Activated CD4-positive, alpha-beta memory T cell treated with anti-CD3 and anti-CD28 coated beads, Interleukin-2, amount 10 ng/mL, durations not matched to agents 7 days and 5 days (primary cell): ENCODE measurements at regions not wholly inside any gene's neighbourhood (a gene's known extent, or its start where the extent isn't known, plus 50 kb on each side); places are given as distances from the start of the nearest gene placed in this dataset.
"Not testable (repeated sequence)": the region's sequence is repeated elsewhere in the genome, so short reads cannot be mapped to it uniquely, and the experiment has no call there.

Experiments used
- CTCF ChIA-PET: fragments of 350-600 bp; sonication (Branson Sonifier 250); formaldehyde crosslinking; loops from one replicate; lab custom pipeline; 2021; ENCODE audit warnings: antibody characterized with exemption, inconsistent platforms; lab: Charles Lee
- POLR2A ChIA-PET: fragments of 350-600 bp; sonication (Branson Sonifier 250); formaldehyde crosslinking; loops from one replicate; lab custom pipeline; 2021; ENCODE audit warnings: antibody characterized with exemption; lab: Charles Lee
- DNase-seq: peaks from one replicate; pipeline ENCODE4 v3.0.0-alpha.2; 2020
- H3K27ac Mint-ChIP-seq: one replicate; pipeline ENCODE4 v1.8.0; 2021; ENCODE audit warnings: mild to moderate bottlenecking, mixed read lengths
- H3K27me3 Mint-ChIP-seq: one replicate; pipeline ENCODE4 v1.8.0; 2021; ENCODE audit warnings: mixed read lengths
- H3K36me3 Mint-ChIP-seq: one replicate; pipeline ENCODE4 v1.8.0; 2021; ENCODE audit warnings: low read depth, mixed read lengths
- H3K4me1 Mint-ChIP-seq: one replicate; pipeline ENCODE4 v1.8.0; 2021; ENCODE audit warnings: mixed read lengths
- H3K4me3 Mint-ChIP-seq: one replicate; pipeline ENCODE4 v1.8.0; 2021; ENCODE audit warnings: mild to moderate bottlenecking, mixed read lengths
- H3K9me3 Mint-ChIP-seq: one replicate; pipeline ENCODE4 v1.8.0; 2021; ENCODE audit warnings: mixed read lengths

DNA sequence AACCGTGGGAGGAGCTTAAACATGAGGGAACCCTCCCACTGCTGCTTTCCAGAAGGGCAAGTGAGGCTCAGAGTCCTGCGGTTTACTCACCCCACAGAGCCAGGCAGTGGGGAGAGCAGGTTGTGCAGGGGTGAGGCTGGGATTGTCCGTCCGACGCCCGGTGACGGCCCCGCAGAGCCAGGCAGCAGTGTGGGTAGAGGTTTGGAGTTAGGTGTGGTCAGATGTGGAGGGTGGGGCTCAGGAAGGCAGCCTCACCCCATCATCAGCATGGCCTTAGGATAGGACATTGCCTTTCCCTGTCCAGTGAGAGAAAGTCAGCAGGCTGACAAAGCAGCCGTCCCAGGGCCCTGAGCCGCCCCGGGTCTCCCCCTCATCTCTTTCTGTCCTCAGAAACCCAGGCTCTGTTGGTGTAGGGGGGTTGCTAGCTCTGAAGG is 234.6 kb downstream of the DLL1 start:
- Mint-ChIP-seq H3K27me3 (no peaks in the 10 kb centered on the region), H3K4me3 (no peak overlapping the region), H3K9me3 (peaks cover 4% of the 10 kb centered on the region), H3K27ac (no peak overlapping the region), H3K4me1 (no peaks in the 10 kb centered on the region), H3K36me3 (no peaks in the 10 kb centered on the region)
- no peak for DNase-seq
- CTCF ChIA-PET, result no interaction called here
- POLR2A ChIA-PET, result no interaction called here

DNA sequence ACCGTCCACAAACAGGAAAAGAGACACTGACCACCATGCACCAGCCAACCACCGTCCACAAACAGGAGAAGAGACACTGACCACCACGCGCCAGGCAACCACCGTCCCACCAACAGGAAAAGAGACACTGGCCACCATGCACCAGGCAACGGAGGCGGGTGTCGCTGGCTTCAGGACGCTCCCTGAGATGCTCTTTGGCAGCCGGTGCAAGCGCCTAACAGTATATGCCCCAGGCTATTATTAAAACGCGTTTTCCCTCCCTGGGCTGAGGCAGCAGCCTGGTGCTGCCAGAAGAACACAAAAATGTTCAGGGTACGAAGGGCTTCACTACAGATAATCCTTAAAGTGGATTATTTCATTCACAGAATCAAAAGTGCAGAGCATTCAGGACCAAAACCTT is 235.1 kb downstream of the DLL1 start:
- POLR2A ChIA-PET, CTCF ChIA-PET, H3K9me3 Mint-ChIP-seq, H3K4me1 Mint-ChIP-seq, H3K27me3 Mint-ChIP-seq, H3K4me3 Mint-ChIP-seq, H3K36me3 Mint-ChIP-seq, H3K27ac Mint-ChIP-seq, DNase-seq: not testable (repeated sequence)

DNA sequence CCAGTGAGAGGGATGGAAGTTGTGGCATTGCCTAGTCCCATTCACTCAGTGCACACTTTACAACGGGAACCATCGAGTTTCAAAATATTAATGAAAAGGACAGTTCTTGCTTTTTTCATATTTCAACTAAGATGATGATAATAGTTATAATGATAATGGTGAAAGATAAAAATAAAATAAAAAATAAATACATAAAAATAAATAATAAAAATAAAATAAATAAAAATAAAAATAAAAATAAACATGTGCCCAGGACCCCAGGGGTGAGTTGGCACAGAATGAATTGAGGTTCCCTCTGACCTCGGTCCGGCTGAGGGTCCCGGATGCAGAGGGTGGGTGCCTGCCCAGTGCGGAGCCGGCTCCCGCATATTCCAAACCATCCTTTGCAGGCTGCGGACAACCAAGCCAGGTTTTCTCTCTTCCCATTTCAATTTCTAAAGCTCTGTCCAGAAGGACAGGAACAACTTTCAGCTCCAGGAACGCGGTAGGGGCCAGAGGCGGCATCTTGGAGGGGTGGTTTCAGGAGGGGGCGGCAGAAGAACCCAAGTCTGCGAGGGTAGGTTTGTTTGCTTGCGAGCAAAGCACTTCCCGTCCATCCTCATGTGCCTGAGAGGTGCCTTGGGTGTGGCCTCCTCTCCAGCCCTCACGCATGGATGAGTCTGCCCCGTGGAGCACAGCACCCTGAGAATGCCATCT is 236.8 kb downstream of the DLL1 start:
- ChIA-PET POLR2A (no interaction called here), CTCF (no interaction called here)
- Mint-ChIP-seq H3K36me3 (no peaks in the 10 kb centered on the region), H3K4me3 (no peak overlapping the region), H3K4me1 (peaks cover under 1% of the 10 kb centered on the region), H3K27me3 (no peaks in the 10 kb centered on the region), H3K9me3 (peaks cover 4% of the 10 kb centered on the region), H3K27ac (no peak overlapping the region)
- DNase-seq, result no peak

DNA sequence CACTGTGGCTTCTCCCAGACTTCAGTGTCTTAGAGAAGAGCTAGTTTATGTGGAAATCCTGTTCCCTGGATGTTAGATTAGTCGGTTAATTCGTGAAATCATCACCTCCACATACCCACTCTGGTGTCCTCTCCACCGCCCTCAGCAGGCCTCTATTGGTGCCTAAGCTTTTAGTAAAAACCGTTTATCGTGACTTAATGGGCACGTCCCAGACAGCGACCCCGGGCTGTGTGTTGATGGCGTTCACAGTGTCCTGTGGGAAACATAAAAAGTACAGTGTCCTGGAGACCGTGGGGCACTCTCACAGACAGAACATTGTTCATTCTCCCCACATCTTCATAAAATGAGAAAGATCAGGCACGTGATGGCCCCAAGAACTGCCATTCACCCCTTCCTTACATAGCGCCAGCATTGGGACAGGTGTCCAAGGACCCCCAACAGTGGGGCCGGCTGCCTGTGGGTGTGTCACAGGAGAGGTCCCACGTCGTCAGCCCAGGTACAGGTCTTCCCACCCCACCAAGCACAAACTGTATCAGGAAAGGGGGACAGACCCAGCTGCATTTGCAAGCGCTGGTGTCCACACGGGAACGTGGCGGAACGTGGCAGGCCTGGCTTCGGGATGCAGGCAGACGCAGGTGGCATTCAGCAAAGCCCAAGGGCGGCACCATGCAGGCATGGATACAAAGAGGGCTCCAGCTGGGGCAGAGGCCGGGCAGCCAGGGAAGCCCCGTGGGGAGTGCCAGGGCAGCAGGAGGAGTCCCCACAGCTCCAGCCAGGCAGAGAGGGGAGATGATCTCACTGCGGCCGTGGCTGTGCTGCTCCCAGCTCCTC is 237.7 kb downstream of the DLL1 start:
- no peak for DNase-seq
- H3K36me3 Mint-ChIP-seq, result no peaks in the 10 kb centered on the region
- H3K4me1 Mint-ChIP-seq, result peaks cover 4% of the 10 kb centered on the region
- ChIA-PET POLR2A (no interaction called here), CTCF (no interaction called here)
- H3K9me3 Mint-ChIP-seq, result peaks cover 4% of the 10 kb centered on the region
- H3K27ac Mint-ChIP-seq, result no peak overlapping the region
- H3K27me3 Mint-ChIP-seq, result no peaks in the 10 kb centered on the region
- no peak overlapping the region for H3K4me3 Mint-ChIP-seq

DNA sequence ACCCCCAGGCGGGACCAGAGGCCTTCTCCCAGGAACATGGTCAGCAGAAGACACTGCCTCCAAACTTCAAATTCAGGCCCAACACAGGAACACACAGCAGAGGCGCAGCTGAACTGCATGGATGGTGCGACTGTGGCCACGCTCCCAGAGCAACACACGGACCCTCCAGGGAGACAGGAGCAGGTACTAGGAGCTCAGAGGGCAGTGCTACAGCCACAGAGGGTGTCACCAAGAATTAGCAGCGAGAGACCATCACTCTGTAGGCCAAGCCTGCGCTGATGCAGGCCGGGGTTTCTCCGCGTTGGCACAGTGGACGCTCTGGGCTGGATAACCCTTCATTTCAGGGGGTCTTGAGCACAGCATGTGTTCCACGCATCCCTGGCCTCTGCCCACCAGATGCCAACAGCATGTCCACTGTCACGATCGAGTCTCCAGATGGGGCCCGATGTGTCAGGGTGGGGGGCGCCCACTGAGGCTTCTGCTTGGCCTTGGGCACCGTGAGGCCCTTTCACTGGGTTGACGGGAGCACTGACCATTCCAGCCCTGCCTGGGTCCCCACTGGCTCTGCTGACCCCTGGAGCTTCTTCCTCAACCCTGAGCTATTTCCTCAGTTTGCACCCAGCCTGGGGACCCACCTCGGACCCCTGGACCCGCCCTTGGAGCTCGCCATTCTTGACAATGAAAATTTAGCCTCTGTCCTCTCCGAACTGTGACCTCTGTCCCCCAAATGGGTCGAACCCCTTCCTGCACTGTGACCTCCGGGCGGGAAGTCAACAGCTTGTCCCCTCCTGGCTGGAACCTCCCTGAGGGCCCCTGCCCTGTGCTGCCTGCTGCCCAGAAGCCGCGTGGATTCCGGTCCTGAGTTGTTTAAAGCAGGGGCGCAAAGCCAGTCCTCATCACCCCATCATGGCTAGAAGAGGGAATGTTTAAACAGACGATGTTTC is 239.4 kb downstream of the DLL1 start:
- peaks cover 4% of the 10 kb centered on the region for H3K4me1 Mint-ChIP-seq
- H3K27ac Mint-ChIP-seq, result no peak overlapping the region
- H3K36me3 Mint-ChIP-seq, result no peaks in the 10 kb centered on the region
- ChIA-PET CTCF (no interaction called here), POLR2A (no interaction called here)
- H3K27me3 Mint-ChIP-seq, result no peaks in the 10 kb centered on the region
- H3K4me3 Mint-ChIP-seq, result no peak overlapping the region
- H3K9me3 Mint-ChIP-seq, result peaks cover 4% of the 10 kb centered on the region
- DNase-seq, result no peak

DNA sequence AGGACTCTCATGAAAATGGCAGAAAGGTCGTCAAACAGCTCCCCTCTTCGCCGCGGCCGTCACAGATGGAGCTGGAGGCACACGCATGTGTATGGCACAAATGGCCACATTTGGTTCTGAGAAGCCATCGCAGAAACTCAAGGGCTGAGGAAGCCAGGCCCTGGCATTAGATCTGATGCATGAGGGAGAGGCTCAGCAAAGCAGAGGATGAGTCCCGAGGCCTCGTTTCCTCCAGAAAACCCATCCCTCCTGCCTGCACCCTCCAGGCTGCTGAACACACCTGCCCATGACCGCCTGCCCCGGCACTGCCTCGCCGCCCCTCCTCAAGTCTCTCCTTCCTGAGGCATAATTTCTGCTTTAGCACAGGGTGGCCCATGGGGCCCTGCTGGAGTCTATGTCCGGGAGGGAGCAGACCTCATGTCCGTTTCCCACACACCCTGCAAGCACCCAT is 240.3 kb downstream of the DLL1 start:
- Mint-ChIP-seq H3K27ac (no peak overlapping the region), H3K4me1 (peaks cover 4% of the 10 kb centered on the region), H3K9me3 (peaks cover 4% of the 10 kb centered on the region), H3K36me3 (no peaks in the 10 kb centered on the region), H3K27me3 (no peaks in the 10 kb centered on the region), H3K4me3 (no peak overlapping the region)
- DNase-seq, result no peak
- POLR2A ChIA-PET, result no interaction called here
- CTCF ChIA-PET, result no interaction called here

DNA sequence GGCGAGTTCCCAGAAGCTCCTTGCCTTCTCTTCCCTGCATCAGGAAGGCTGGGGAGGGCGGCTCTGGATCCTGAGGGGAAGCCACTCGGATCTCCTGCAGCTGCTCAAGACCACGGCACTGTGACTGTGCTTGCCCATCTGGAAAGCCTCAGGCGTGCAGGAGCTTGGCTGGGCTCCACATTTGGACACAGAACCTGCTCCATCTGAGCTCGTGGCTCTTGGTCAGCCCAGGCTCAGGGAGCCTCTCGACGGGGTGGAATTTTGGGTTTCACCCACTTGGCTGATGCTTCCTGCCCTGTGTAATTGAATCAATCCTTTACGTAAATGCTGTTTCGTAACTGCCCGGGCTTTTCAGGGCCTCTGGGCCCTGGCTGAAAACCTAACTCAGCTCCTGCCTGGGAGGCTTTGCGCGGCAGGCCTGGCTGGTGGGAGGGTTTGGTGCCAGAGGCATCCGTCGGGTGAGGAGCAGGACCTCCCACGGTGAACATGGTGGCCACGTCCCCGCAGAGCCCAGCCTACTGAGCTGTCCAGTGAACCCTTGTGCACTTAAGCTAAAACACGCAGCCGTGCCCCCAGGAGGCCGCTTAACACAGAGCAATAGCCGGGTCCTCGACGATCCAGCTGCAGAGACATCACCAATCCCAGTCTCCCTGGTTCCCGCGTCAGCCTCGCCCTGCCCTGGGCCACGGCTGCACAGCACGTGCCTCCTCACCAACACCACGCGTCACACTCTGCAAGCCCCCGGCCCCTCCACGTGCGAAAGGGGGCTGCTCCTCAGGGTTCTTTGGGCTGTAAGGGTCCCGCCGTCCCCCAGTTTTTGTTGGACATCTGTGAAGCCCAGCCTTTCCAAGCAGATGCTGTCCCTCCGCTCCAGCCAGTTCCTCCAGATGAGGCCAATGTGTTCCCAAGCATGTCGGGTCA is 241.0 kb downstream of the DLL1 start:
- ChIA-PET POLR2A (no interaction called here), CTCF (no interaction called here)
- H3K36me3 Mint-ChIP-seq, result no peaks in the 10 kb centered on the region
- H3K4me3 Mint-ChIP-seq, result no peak overlapping the region
- no peak for DNase-seq
- H3K27ac Mint-ChIP-seq, result no peak overlapping the region
- peaks cover 4% of the 10 kb centered on the region for H3K4me1 Mint-ChIP-seq
- peaks cover 4% of the 10 kb centered on the region for H3K9me3 Mint-ChIP-seq
- no peaks in the 10 kb centered on the region for H3K27me3 Mint-ChIP-seq

DNA sequence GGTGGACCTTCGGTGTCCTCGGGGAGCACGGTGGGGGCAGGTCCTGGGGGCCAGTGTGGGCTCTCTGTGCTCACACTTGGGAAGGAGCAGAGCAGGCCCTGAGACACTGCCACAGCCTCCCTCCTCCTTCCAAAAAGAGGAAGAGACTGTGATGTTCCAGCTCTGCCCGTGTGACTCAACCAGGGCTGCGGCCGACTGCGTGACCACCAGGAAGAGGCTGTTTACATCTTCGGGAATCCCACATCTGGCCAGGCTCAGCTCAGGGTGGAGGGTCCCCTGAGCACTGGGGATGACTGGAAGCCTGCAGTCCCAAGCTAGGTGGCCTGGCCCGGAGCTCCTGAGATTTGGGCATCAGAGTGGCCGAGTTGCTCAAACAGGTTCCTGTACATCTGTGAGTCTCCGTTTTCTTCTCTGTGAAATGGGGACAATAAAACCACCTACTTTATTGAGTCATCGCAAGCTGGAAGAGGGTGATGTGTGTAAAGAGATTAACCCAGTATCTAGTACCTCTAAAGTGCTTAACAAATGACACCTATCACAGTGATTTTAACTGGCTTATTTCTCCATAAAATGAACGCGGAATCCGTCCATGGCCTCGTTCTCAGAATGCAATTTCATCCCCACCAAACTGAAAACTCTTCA is 242.1 kb downstream of the DLL1 start:
- Mint-ChIP-seq H3K9me3 (no peaks in the 10 kb centered on the region), H3K27ac (no peak overlapping the region), H3K4me3 (no peak overlapping the region), H3K36me3 (no peaks in the 10 kb centered on the region), H3K4me1 (peaks cover 4% of the 10 kb centered on the region), H3K27me3 (no peaks in the 10 kb centered on the region)
- ChIA-PET CTCF (no interaction called here), POLR2A (no interaction called here)
- no peak for DNase-seq

DNA sequence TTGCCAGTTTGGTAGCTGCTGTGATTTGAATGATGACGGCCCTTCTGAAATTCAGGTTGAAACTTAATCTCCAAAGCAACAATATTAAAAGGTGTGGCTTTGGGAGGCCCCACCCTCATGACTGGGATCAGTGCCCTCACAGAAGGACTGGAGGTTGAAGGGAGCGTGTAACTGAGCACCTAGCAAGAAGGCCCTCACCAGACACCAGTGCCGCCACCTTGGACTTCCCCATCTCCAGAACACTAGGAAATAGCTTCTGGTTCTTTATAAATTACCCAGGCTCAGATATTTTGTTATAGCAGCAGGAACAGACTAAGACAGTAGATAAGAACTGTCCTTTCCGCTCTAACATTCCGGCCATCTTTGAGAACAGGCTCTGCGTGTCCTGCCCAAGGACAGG is 243.1 kb downstream of the DLL1 start:
- DNase-seq, result no peak
- no peak overlapping the region for H3K27ac Mint-ChIP-seq
- H3K27me3 Mint-ChIP-seq, result no peaks in the 10 kb centered on the region
- peaks cover 4% of the 10 kb centered on the region for H3K4me1 Mint-ChIP-seq
- no peak overlapping the region for H3K4me3 Mint-ChIP-seq
- ChIA-PET POLR2A (no interaction called here), CTCF (no interaction called here)
- H3K9me3 Mint-ChIP-seq, result no peaks in the 10 kb centered on the region
- no peaks in the 10 kb centered on the region for H3K36me3 Mint-ChIP-seq

DNA sequence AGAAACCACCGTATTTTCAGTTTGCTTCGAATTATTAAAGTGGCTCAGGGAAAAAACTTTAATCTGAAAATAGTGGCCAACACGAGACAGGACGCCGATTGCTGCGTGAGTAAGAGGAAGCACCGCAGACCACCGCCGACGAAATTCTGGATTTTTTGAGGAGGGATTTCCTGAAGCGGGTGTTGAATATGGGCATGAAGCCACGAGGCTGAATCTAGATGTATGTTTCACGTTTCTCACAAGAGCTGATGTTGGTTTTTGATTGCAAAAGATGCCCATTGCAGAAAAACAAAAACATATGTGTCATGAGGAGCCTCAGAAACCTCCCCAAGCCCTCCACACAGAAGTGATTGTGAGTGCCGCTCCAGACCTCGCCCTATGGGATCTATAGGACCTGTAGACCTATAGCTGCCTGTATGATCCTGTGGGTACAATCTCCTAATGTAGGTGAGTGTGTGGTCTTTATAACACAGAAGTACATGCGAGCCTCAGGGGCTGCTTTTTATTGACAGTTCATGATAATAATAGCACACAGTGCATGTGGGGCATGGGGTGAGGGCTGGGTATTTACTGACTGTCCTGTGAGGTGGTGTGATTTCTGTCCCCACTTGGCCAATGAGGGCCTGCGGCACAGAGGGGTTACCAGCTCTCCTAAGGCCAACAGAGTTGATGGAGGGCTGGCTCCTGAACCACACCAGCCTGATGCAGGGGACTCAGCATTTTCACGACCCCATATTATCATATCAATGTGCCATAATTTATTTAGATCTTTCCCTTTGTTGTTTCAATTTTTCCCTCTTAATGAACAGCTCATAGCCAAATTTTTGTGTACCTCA is 243.9 kb downstream of the DLL1 start:
- ChIA-PET POLR2A (no interaction called here), CTCF (no interaction called here)
- Mint-ChIP-seq H3K4me3 (no peak overlapping the region), H3K27ac (no peak overlapping the region), H3K27me3 (no peaks in the 10 kb centered on the region), H3K9me3 (no peaks in the 10 kb centered on the region), H3K4me1 (peaks cover 4% of the 10 kb centered on the region), H3K36me3 (no peaks in the 10 kb centered on the region)
- DNase-seq, result no peak

DNA sequence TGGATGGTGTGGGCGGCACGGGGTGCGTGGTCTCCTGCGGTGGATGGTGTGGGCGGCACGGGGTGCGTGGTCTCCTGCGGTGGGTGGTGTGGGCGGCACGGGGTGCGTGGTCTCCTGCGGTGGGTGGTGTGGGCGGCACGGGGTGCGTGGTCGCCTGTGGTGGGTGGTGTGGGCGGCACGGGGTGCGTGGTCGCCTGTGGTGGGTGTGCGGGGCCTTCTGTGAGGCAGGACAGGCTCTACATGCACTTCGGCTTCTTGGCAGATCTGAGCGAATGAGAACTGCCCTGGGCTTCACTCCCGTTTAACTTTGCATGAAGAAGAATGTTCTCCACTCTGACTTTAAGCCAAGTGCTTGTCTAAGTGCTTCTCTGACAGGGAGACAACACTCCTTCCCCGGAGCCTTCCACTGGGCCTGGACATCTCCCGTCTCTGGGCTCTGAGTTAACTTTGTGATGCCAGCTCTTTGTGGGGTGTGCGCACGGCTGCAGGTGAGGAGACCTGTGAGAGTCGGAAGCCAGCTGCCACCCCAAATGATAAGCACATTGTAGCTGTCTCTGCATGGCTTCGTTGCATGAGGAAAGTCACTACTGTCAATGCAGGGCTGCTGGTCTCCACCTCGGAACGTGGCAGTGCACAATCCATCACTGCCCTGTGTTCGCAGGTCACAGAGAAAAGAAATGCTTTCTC is 244.8 kb downstream of the DLL1 start:
- POLR2A ChIA-PET, result no interaction called here
- CTCF ChIA-PET, result no interaction called here
- no peaks in the 10 kb centered on the region for H3K27me3 Mint-ChIP-seq

More for the DNA sequence above, 244.8 kb downstream of the DLL1 start:
- Mint-ChIP-seq H3K27ac (no peak overlapping the region), H3K4me1 (peaks cover 4% of the 10 kb centered on the region), H3K9me3 (no peaks in the 10 kb centered on the region), H3K4me3 (no peak overlapping the region), H3K36me3 (no peaks in the 10 kb centered on the region)
- DNase-seq, result no peak
